ENCODE measurements at regions not wholly inside any gene's neighbourhood (a gene's known extent, or its start where the extent isn't known, plus 50 kb on each side); places are given as distances from the start of the nearest gene placed in this dataset.

GRCh38 chr9:13970018-13970417 lies 343.9 kb downstream of the NFIB start:
- H3K4me1 Mint-ChIP-seq, result no peaks in the 10 kb centered on the region
- no peak overlapping the region for H3K4me3 ChIP-seq (ENCODE audit: low read depth, low read length)

GRCh38 chr9:13967438-13967837 lies 346.5 kb downstream of the NFIB start:
- no peaks in the 10 kb centered on the region for H3K27me3 Mint-ChIP-seq
- no peaks in the 10 kb centered on the region for H3K4me1 Mint-ChIP-seq
- no peak overlapping the region for H3K27ac ChIP-seq (ENCODE audit: insufficient read depth, low read length, poor library complexity, severe bottlenecking)
- no peaks in the 10 kb centered on the region for H3K36me3 ChIP-seq (ENCODE audit: control insufficient read depth, insufficient read depth, low read length)
- H3K4me3 Mint-ChIP-seq, result no peak overlapping the region
- no peaks in the 10 kb centered on the region for H3K27me3 ChIP-seq (ENCODE audit: control insufficient read depth, insufficient read depth, low read length)
- H3K36me3 Mint-ChIP-seq, result no peaks in the 10 kb centered on the region
- DNase-seq, result no peak
- no peaks in the 10 kb centered on the region for H3K4me1 ChIP-seq (ENCODE audit: control insufficient read depth, insufficient read depth, low read length, poor library complexity, severe bottlenecking)
- H3K9me3 ChIP-seq (ENCODE audit: control insufficient read depth in 2 of 2, low read length in 2 of 2), result no peaks in the 10 kb centered on the region
- H3K27ac Mint-ChIP-seq, result no peak overlapping the region
- no peak overlapping the region for H3K4me3 ChIP-seq (ENCODE audit: low read depth, low read length)
- no peak for ATAC-seq (ENCODE audit: low read depth in 2 of 2)
- peaks cover 0 to 11% (median 2%) of the 10 kb centered on the region in 7 donors for H3K9me3 Mint-ChIP-seq

More at GRCh38 chr9:13970018-13970417, 343.9 kb downstream of the NFIB start:
- ATAC-seq (ENCODE audit: low read depth in 2 of 2) (no peak), DNase-seq (no peak)
- H3K36me3 ChIP-seq (ENCODE audit: control insufficient read depth, insufficient read depth, low read length), result no peaks in the 10 kb centered on the region
- Mint-ChIP-seq H3K36me3 (no peaks in the 10 kb centered on the region), H3K9me3 (peaks cover 0 to 11% (median 2%) of the 10 kb centered on the region in 7 donors), H3K27me3 (no peaks in the 10 kb centered on the region), H3K4me3 (no peak overlapping the region), H3K27ac (no peak overlapping the region)
- H3K27ac ChIP-seq (ENCODE audit: insufficient read depth, low read length, poor library complexity, severe bottlenecking), result no peak overlapping the region
- H3K27me3 ChIP-seq (ENCODE audit: control insufficient read depth, insufficient read depth, low read length), result no peaks in the 10 kb centered on the region
- no peaks in the 10 kb centered on the region for H3K4me1 ChIP-seq (ENCODE audit: control insufficient read depth, insufficient read depth, low read length, poor library complexity, severe bottlenecking)
- H3K9me3 ChIP-seq (ENCODE audit: control insufficient read depth in 2 of 2, low read length in 2 of 2), result no peaks in the 10 kb centered on the region

GRCh38 chr9:13967011-13967410 lies 346.9 kb downstream of the NFIB start:
- no peak for ATAC-seq (ENCODE audit: low read depth in 2 of 2)

GRCh38 chr9:13963005-13963653 lies 350.8 kb downstream of the NFIB start:
- H3K36me3 ChIP-seq (ENCODE audit: control insufficient read depth, insufficient read depth, low read length), result no peaks in the 10 kb centered on the region
- no peak for ATAC-seq (ENCODE audit: low read depth in 2 of 2)
- Mint-ChIP-seq H3K27ac (no peak overlapping the region), H3K4me1 (no peaks in the 10 kb centered on the region), H3K27me3 (no peaks in the 10 kb centered on the region), H3K9me3 (peaks cover 0 to 9% (median 2%) of the 10 kb centered on the region in 7 donors), H3K36me3 (no peaks in the 10 kb centered on the region), H3K4me3 (no peak overlapping the region)
- H3K9me3 ChIP-seq (ENCODE audit: control insufficient read depth in 2 of 2, low read length in 2 of 2), result no peaks in the 10 kb centered on the region
- H3K27me3 ChIP-seq (ENCODE audit: control insufficient read depth, insufficient read depth, low read length), result no peaks in the 10 kb centered on the region
- no peak for DNase-seq
- H3K4me1 ChIP-seq (ENCODE audit: control insufficient read depth, insufficient read depth, low read length, poor library complexity, severe bottlenecking), result no peaks in the 10 kb centered on the region
- no peak overlapping the region for H3K27ac ChIP-seq (ENCODE audit: insufficient read depth, low read length, poor library complexity, severe bottlenecking)
- no peak overlapping the region for H3K4me3 ChIP-seq (ENCODE audit: low read depth, low read length)

More at GRCh38 chr9:13967011-13967410, 346.9 kb downstream of the NFIB start:
- Histone ChIP-seq H3K27me3 (ENCODE audit: control insufficient read depth, insufficient read depth, low read length) (no peaks in the 10 kb centered on the region), H3K4me1 (ENCODE audit: control insufficient read depth, insufficient read depth, low read length, poor library complexity, severe bottlenecking) (no peaks in the 10 kb centered on the region), H3K4me3 (ENCODE audit: low read depth, low read length) (no peak overlapping the region), H3K27ac (ENCODE audit: insufficient read depth, low read length, poor library complexity, severe bottlenecking) (no peak overlapping the region), H3K9me3 (ENCODE audit: control insufficient read depth in 2 of 2, low read length in 2 of 2) (no peaks in the 10 kb centered on the region), H3K36me3 (ENCODE audit: control insufficient read depth, insufficient read depth, low read length) (no peaks in the 10 kb centered on the region)
- peaks cover 0 to 11% (median 2%) of the 10 kb centered on the region in 7 donors for H3K9me3 Mint-ChIP-seq
- no peaks in the 10 kb centered on the region for H3K36me3 Mint-ChIP-seq
- no peaks in the 10 kb centered on the region for H3K4me1 Mint-ChIP-seq
- H3K27ac Mint-ChIP-seq, result no peak overlapping the region
- DNase-seq, result no peak
- H3K4me3 Mint-ChIP-seq, result no peak overlapping the region
- H3K27me3 Mint-ChIP-seq, result no peaks in the 10 kb centered on the region

- H3K4me1 Mint-ChIP-seq, result no peaks in the 10 kb centered on the region
- no peaks in the 10 kb centered on the region for H3K36me3 Mint-ChIP-seq
- H3K4me3 Mint-ChIP-seq, result no peak overlapping the region
- Histone ChIP-seq H3K36me3 (ENCODE audit: control insufficient read depth, insufficient read depth, low read length) (no peaks in the 10 kb centered on the region), H3K9me3 (ENCODE audit: control insufficient read depth in 2 of 2, low read length in 2 of 2) (no peaks in the 10 kb centered on the region), H3K4me3 (ENCODE audit: low read depth, low read length) (no peak overlapping the region), H3K4me1 (ENCODE audit: control insufficient read depth, insufficient read depth, low read length, poor library complexity, severe bottlenecking) (no peaks in the 10 kb centered on the region), H3K27ac (ENCODE audit: insufficient read depth, low read length, poor library complexity, severe bottlenecking) (no peak overlapping the region), H3K27me3 (ENCODE audit: control insufficient read depth, insufficient read depth, low read length) (no peaks in the 10 kb centered on the region)
- H3K27ac Mint-ChIP-seq, result no peak overlapping the region
- ATAC-seq (ENCODE audit: low read depth in 2 of 2), result no peak
- no peaks in the 10 kb centered on the region for H3K27me3 Mint-ChIP-seq
- H3K9me3 Mint-ChIP-seq, result peaks cover 0 to 9% (median 2%) of the 10 kb centered on the region in 7 donors
- no peak for DNase-seq
These were observed 351.9 kb downstream of the NFIB start for GRCh38 chr9:13962006-13962405.

- Histone ChIP-seq H3K27me3 (ENCODE audit: control insufficient read depth, insufficient read depth, low read length) (no peaks in the 10 kb centered on the region), H3K4me1 (ENCODE audit: control insufficient read depth, insufficient read depth, low read length, poor library complexity, severe bottlenecking) (no peaks in the 10 kb centered on the region), H3K4me3 (ENCODE audit: low read depth, low read length) (no peak overlapping the region), H3K9me3 (ENCODE audit: control insufficient read depth in 2 of 2, low read length in 2 of 2) (no peaks in the 10 kb centered on the region), H3K36me3 (ENCODE audit: control insufficient read depth, insufficient read depth, low read length) (no peaks in the 10 kb centered on the region), H3K27ac (ENCODE audit: insufficient read depth, low read length, poor library complexity, severe bottlenecking) (no peak overlapping the region)
- ATAC-seq (ENCODE audit: low read depth in 2 of 2), result no peak
- Mint-ChIP-seq H3K4me3 (no peak overlapping the region), H3K27me3 (no peaks in the 10 kb centered on the region), H3K4me1 (no peaks in the 10 kb centered on the region), H3K9me3 (peaks cover 0 to 9% (median 4%) of the 10 kb centered on the region in 7 donors), H3K27ac (no peak overlapping the region), H3K36me3 (no peaks in the 10 kb centered on the region)
- no peak for DNase-seq
These were observed 353.8 kb downstream of the NFIB start for GRCh38 chr9:13960011-13960765.

- DNase-seq (no peak), ATAC-seq (ENCODE audit: low read depth in 2 of 2) (no peak)
- Mint-ChIP-seq H3K9me3 (peaks cover 1 to 9% (median 4%) of the 10 kb centered on the region in 7 donors), H3K4me1 (no peaks in the 10 kb centered on the region), H3K27ac (no peak overlapping the region), H3K4me3 (no peak overlapping the region), H3K27me3 (no peaks in the 10 kb centered on the region), H3K36me3 (no peaks in the 10 kb centered on the region)
- Histone ChIP-seq H3K4me3 (ENCODE audit: low read depth, low read length) (no peak overlapping the region), H3K27ac (ENCODE audit: insufficient read depth, low read length, poor library complexity, severe bottlenecking) (no peak overlapping the region), H3K36me3 (ENCODE audit: control insufficient read depth, insufficient read depth, low read length) (no peaks in the 10 kb centered on the region), H3K27me3 (ENCODE audit: control insufficient read depth, insufficient read depth, low read length) (no peaks in the 10 kb centered on the region), H3K9me3 (ENCODE audit: control insufficient read depth in 2 of 2, low read length in 2 of 2) (no peaks in the 10 kb centered on the region), H3K4me1 (ENCODE audit: control insufficient read depth, insufficient read depth, low read length, poor library complexity, severe bottlenecking) (no peaks in the 10 kb centered on the region)
These were observed 355.3 kb downstream of the NFIB start for GRCh38 chr9:13958672-13959071.

- Histone ChIP-seq H3K27ac (ENCODE audit: insufficient read depth, low read length, poor library complexity, severe bottlenecking) (no peak overlapping the region), H3K9me3 (ENCODE audit: control insufficient read depth in 2 of 2, low read length in 2 of 2) (no peaks in the 10 kb centered on the region), H3K36me3 (ENCODE audit: control insufficient read depth, insufficient read depth, low read length) (no peaks in the 10 kb centered on the region), H3K4me1 (ENCODE audit: control insufficient read depth, insufficient read depth, low read length, poor library complexity, severe bottlenecking) (no peaks in the 10 kb centered on the region), H3K27me3 (ENCODE audit: control insufficient read depth, insufficient read depth, low read length) (no peaks in the 10 kb centered on the region), H3K4me3 (ENCODE audit: low read depth, low read length) (no peak overlapping the region)
- DNase-seq, result no peak
- Mint-ChIP-seq H3K4me3 (no peak overlapping the region), H3K27me3 (no peaks in the 10 kb centered on the region), H3K4me1 (no peaks in the 10 kb centered on the region), H3K27ac (no peak overlapping the region), H3K9me3 (peaks cover 1 to 10% (median 4%) of the 10 kb centered on the region in 7 donors), H3K36me3 (no peaks in the 10 kb centered on the region)
- ATAC-seq (ENCODE audit: low read depth in 2 of 2), result no peak
These were observed 356.9 kb downstream of the NFIB start for GRCh38 chr9:13957089-13957488.

All from CD4-positive, CD25-positive, alpha-beta regulatory T cell (primary cell).